Omental fat pad (tissue), 3 donors: ENCODE measurements at regions not wholly inside any gene's neighbourhood (a gene's known extent, or its start where the extent isn't known, plus 50 kb on each side); places are given as distances from the start of the nearest gene placed in this dataset.

Source experiments
- ATAC-seq: fragments of 150-250 bp; one replicate; pipeline ENCODE4 v1.9.1; 2016; ENCODE audit warnings: mild to moderate bottlenecking, moderate library complexity; ENCODE audit not compliant: low FRiP score
- DNase-seq: peaks from one replicate; pipeline ENCODE4 v3.0.0-alpha.2; 2019; ENCODE audit warnings: low spot score
- TF ChIP-seq, protein P1 (sequence below), 3 donors: fragments of 450-650 bp; IDR thresholded peaks; one replicate each; pipeline ENCODE4 v1.5.1; 2016 to 2017; ENCODE audit warnings: antibody characterized with exemption in 3 of 3, mild to moderate bottlenecking in 3 of 3, moderate library complexity in 2 of 3

DNA sequence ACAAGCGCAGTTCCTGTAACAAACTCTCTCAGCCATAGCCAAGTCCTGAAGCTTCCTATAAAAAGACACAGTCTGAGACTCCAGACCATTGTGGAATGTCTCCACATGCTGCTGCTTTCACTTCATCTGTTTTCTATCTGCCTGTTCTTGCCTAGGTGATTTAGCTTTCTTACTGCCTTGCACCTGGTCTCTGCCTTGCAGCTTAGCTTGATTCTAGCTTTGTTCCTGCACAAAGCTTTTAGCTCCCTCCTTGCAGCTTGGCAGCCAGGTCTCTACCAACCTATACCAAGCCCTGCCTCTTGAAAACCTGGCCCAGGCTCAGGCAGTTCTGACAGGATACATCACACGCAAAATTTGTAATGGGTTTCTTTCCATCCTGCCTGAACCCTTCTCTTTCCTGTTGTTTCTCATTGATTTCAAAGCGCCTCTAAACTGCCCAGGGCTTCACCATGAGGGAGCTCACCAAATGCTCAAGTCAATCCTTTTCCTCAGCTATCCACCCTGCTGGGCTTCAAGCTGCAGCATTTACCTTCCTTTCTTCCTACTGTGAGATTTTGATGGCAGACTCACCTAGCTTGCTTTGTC lies 941.3 kb upstream of the NXPH2 start:
- ATAC-seq, result no peak
- no peak for DNase-seq
- TF ChIP-seq, protein P1, sequence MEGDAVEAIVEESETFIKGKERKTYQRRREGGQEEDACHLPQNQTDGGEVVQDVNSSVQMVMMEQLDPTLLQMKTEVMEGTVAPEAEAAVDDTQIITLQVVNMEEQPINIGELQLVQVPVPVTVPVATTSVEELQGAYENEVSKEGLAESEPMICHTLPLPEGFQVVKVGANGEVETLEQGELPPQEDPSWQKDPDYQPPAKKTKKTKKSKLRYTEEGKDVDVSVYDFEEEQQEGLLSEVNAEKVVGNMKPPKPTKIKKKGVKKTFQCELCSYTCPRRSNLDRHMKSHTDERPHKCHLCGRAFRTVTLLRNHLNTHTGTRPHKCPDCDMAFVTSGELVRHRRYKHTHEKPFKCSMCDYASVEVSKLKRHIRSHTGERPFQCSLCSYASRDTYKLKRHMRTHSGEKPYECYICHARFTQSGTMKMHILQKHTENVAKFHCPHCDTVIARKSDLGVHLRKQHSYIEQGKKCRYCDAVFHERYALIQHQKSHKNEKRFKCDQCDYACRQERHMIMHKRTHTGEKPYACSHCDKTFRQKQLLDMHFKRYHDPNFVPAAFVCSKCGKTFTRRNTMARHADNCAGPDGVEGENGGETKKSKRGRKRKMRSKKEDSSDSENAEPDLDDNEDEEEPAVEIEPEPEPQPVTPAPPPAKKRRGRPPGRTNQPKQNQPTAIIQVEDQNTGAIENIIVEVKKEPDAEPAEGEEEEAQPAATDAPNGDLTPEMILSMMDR (IDR thresholded peaks at IDR 0.05), result no peak

DNA sequence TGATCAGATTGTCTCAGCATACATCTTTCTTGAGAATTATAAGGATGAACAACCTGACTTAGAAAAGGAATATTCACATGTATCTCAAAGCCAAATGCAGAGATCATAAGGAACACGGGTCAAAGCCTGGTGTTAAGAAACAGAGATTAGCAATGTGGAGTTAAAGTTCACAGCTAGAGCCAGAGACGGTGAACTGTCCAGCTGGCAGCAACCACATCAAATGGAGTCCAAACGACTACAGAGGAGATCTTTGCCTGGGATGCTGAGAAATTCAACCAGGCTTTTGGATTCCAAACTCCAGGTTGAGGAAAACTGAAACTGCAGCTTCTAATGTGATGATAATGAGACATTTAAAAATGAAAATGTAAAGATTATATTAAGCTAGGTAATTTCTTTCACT lies 939.9 kb upstream of the NXPH2 start:
- no peak for DNase-seq
- ATAC-seq, result no peak
- TF ChIP-seq, protein P1 (IDR thresholded peaks at IDR 0.05), result no peak

DNA sequence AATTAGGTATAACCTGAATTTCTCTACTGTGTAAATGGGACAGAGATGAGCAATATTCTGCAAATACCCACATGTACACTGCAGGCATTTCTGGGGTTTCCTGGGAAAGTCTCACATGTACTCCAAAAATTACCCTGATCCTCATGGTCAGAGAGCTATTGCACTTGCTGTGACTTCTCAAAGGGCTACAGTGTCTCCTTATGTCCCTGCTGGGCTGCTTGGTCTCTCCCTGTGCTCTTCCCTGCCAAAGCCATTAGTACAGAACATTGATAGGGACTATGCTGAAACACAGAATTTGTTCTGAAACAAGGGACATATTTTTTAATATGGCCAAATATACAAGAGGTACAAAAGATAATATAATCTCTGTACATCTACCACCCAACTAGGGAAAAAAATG lies 924.4 kb upstream of the NXPH2 start:
- no peak for ATAC-seq
- TF ChIP-seq, protein P1 (IDR thresholded peaks at IDR 0.05), result no peak

DNA sequence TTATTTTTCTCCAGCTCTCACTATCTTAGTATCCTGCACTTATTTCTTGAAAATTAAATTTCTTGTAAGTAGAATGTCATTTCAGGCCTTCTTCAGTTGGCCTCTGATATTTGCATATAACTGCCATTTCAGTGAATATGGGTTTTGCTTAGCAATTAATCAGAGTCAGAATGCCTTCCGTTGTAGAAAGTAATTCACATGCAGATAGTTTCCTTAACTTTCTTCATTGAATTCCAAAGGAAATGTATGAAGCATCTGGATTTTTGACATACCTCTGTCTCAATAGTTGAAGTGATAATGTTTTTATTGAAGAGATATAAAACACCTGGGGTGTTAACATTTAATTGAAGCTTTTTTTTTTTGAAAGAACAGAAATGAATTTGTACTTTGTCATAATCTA lies 914.1 kb upstream of the NXPH2 start:
- DNase-seq (no peak), ATAC-seq (no peak)
- TF ChIP-seq, protein P1 (IDR thresholded peaks at IDR 0.05), result no peak

More for the DNA sequence above, 924.4 kb upstream of the NXPH2 start:
- no peak for DNase-seq

DNA sequence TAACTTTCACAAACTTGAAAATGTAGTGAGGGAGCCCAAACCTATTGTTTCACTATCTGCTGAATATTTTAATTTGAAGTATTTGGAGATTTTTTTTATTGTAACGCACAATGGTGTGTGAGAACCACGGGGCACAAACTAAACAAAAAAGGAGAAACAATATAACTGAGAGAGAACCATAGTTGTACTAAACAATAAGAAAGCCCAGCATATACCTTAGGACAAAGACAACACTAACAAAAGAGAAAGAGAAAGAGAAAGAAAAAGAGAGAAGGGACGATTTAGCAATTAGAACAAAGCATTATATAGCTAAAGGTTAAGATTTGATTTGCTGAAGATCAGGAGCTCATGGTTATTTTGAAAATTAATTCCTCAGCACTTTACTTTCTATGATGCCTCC lies 906.0 kb upstream of the NXPH2 start:
- TF ChIP-seq, protein P1 (IDR thresholded peaks at IDR 0.05), result no peak
- ATAC-seq (no peak), DNase-seq (no peak)

DNA sequence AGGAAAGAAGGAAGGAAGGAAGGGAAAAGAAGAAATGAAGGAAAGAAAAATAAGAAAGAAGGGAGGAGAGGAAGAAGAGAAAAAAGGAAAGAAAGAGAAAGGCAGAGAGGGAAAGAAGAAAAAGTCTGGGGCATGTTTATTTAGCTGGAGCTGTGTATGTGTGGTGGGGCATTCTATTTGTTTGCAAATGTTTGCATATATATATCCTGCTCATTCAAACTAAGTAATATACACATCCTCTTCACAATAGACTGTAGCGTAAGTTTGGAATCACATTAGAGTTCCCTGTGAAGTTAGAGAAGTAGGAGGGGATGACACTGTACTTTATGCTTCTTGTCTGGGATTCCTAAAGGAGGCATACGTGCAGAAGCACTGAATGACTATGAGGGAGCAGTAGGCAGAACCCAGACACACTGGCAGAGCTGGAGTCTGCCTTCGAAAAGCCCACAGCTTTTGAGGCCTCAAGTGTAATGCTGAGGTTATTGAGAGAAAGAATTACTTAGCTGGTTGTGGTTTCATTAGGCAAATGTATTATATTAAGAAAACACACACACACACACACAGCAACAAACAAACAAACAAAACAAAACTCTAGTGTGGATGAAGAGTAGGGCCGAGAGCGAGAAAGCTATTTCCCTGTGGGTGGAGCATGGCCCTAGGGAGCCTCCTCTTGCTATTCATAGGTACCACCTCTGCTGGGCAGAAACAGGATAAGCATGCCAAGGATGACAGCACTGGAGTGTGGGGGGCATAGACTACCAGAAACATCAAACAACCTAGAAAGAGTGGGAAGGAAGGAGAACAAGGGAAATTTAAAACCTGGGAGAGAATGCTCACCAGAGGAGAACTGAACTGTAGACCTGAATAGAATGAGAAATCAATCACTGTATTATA lies 905.1 kb upstream of the NXPH2 start:
- no peak for ATAC-seq
- TF ChIP-seq, protein P1 (IDR thresholded peaks at IDR 0.05), result no peak
- no peak for DNase-seq
